HG02759 (cell line): ENCODE measurements at regions not wholly inside any gene's neighbourhood (a gene's known extent, or its start where the extent isn't known, plus 50 kb on each side); places are given as distances from the start of the nearest gene placed in this dataset.

Experiments used
- ATAC-seq: cut with Tn5 transposase; IDR thresholded peaks from one replicate; pipeline ENCODE4 v1.9.1; 2021; ENCODE audit warnings: mild to moderate bottlenecking, moderate library complexity; ENCODE audit not compliant: unreplicated experiment

- ATAC-seq: no peak
Observed at GRCh38 chr2:139196754-139197153, 416.6 kb upstream of the NXPH2 start.

- ATAC-seq: no peak
Observed at GRCh38 chr2:139194546-139194945, 414.4 kb upstream of the NXPH2 start.

- no peak for ATAC-seq
Observed at GRCh38 chr2:139177041-139177440, 396.9 kb upstream of the NXPH2 start.

GRCh38 chr2:139175510-139175909, 395.3 kb upstream of the NXPH2 start:
- no peak for ATAC-seq

GRCh38 chr2:139170406-139170805, 390.2 kb upstream of the NXPH2 start:
- no peak for ATAC-seq

- ATAC-seq: no peak
Observed at GRCh38 chr2:139165601-139166000, 385.4 kb upstream of the NXPH2 start.

- ATAC-seq: no peak
Observed at GRCh38 chr2:139165041-139165440, 384.9 kb upstream of the NXPH2 start.

- no peak for ATAC-seq
Observed at GRCh38 chr2:139162957-139163356, 382.8 kb upstream of the NXPH2 start.

GRCh38 chr2:139162456-139162855, 382.3 kb upstream of the NXPH2 start:
- no peak for ATAC-seq

- ATAC-seq: no peak
Observed at GRCh38 chr2:139160836-139161235, 380.6 kb upstream of the NXPH2 start.

- no peak for ATAC-seq
Observed at GRCh38 chr2:139159177-139159576, 379.0 kb upstream of the NXPH2 start.

- no peak for ATAC-seq
Observed at GRCh38 chr2:139156730-139157129, 376.5 kb upstream of the NXPH2 start.

GRCh38 chr2:139155991-139156390, 375.8 kb upstream of the NXPH2 start:
- ATAC-seq: no peak

- no peak for ATAC-seq
Observed at GRCh38 chr2:139142252-139142880, 362.2 kb upstream of the NXPH2 start.

- no peak for ATAC-seq
Observed at GRCh38 chr2:139124271-139124670, 344.1 kb upstream of the NXPH2 start.

GRCh38 chr2:139123795-139124194, 343.6 kb upstream of the NXPH2 start:
- no peak for ATAC-seq

GRCh38 chr2:139122711-139123158, 342.5 kb upstream of the NXPH2 start:
- no peak for ATAC-seq

- no peak for ATAC-seq
Observed at GRCh38 chr2:139099721-139100120, 319.5 kb upstream of the NXPH2 start.

- ATAC-seq: no peak
Observed at GRCh38 chr2:139098961-139099360, 318.8 kb upstream of the NXPH2 start.

- ATAC-seq: no peak
Observed at GRCh38 chr2:139083121-139083520, 302.9 kb upstream of the NXPH2 start.

GRCh38 chr2:139080244-139080643, 300.1 kb upstream of the NXPH2 start:
- no peak for ATAC-seq

GRCh38 chr2:139079311-139079710, 299.1 kb upstream of the NXPH2 start:
- ATAC-seq: no peak

- no peak for ATAC-seq
Observed at GRCh38 chr2:139078376-139078775, 298.2 kb upstream of the NXPH2 start.
